H9 (cell line): ENCODE measurements at regions not wholly inside any gene's neighbourhood (a gene's known extent, or its start where the extent isn't known, plus 50 kb on each side); places are given as distances from the start of the nearest gene placed in this dataset.

ENCODE experiments used
- DNase-seq: peaks from one replicate; pipeline ENCODE4 v3.0.0-alpha.2; 2017
- H2AFZ ChIP-seq: one replicate; pipeline ENCODE4 v1.6.1; 2013; ENCODE audit warnings: mild to moderate bottlenecking, low read length, control low read depth, moderate library complexity
- H2AK5ac ChIP-seq: 2 replicates; pipeline ENCODE4 v1.6.1; 2013; ENCODE audit warnings: low read length, control low read depth, mixed read lengths; ENCODE audit not compliant: insufficient read length
- H2BK120ac ChIP-seq: one replicate; pipeline ENCODE4 v1.6.1; 2013; ENCODE audit warnings: low read depth, mild to moderate bottlenecking, low read length, control low read depth, inconsistent platforms; ENCODE audit not compliant: poor library complexity, severe bottlenecking
- H2BK12ac ChIP-seq: 2 replicates; pipeline ENCODE4 v1.6.1; 2013; ENCODE audit warnings: low read length, control low read depth, mixed read lengths, low read depth; ENCODE audit not compliant: insufficient read length
- H2BK15ac ChIP-seq: 2 replicates; pipeline ENCODE4 v1.6.1; 2013; ENCODE audit warnings: low read depth, low read length, control low read depth
- H2BK20ac ChIP-seq: one replicate; pipeline ENCODE4 v1.6.1; 2013; ENCODE audit warnings: low read depth, mild to moderate bottlenecking, low read length, control low read depth, inconsistent platforms; ENCODE audit not compliant: poor library complexity, severe bottlenecking
- H2BK5ac ChIP-seq: 2 replicates; pipeline ENCODE4 v1.6.1; 2013; ENCODE audit warnings: low read length, control low read depth, mixed read lengths; ENCODE audit not compliant: insufficient read length
- H3K14ac ChIP-seq: 2 replicates; pipeline ENCODE4 v1.6.1; 2013; ENCODE audit warnings: low read length, control low read depth; ENCODE audit not compliant: insufficient read depth
- H3K18ac ChIP-seq: 2 replicates; pipeline ENCODE4 v1.6.1; 2013; ENCODE audit warnings: low read depth, mild to moderate bottlenecking, mixed read lengths, low read length, control low read depth; ENCODE audit not compliant: insufficient read length
- H3K23ac ChIP-seq: 2 replicates; pipeline ENCODE4 v1.6.1; 2013; ENCODE audit warnings: low read length, control low read depth, mixed read lengths, low read depth; ENCODE audit not compliant: insufficient read length
- H3K23me2 ChIP-seq: 2 replicates; pipeline ENCODE4 v1.6.1; 2013; ENCODE audit warnings: low read depth, mild to moderate bottlenecking, mixed read lengths, low read length, control low read depth; ENCODE audit not compliant: insufficient read length, poor library complexity, severe bottlenecking
- H3K27ac ChIP-seq: 2 replicates; pipeline ENCODE4 v1.5.1; 2013; ENCODE audit warnings: low read length, control low read depth, mixed read lengths, low read depth; ENCODE audit not compliant: insufficient read length
- H3K27me3 ChIP-seq: 2 replicates; pipeline ENCODE4 v1.6.1; 2013; ENCODE audit warnings: low read length, control low read depth, inconsistent platforms; ENCODE audit not compliant: insufficient read depth
- H3K4ac ChIP-seq: 2 replicates; pipeline ENCODE4 v1.6.1; 2013; ENCODE audit warnings: low read depth, mild to moderate bottlenecking, control low read depth, inconsistent platforms, low read length, moderate library complexity
- H3K4me1 ChIP-seq: 2 replicates; pipeline ENCODE4 v1.6.1; 2013; ENCODE audit warnings: low read length, control low read depth, inconsistent platforms; ENCODE audit not compliant: insufficient read depth
- H3K4me2 ChIP-seq: 2 replicates; pipeline ENCODE4 v1.6.1; 2013; ENCODE audit warnings: low read length, control low read depth, mixed read lengths; ENCODE audit not compliant: insufficient read length, insufficient read depth
- H3K56ac ChIP-seq: 2 replicates; pipeline ENCODE4 v1.6.1; 2013; ENCODE audit warnings: low read depth, mild to moderate bottlenecking, mixed read lengths, low read length, control low read depth; ENCODE audit not compliant: insufficient read length
- H3K79me1 ChIP-seq: 2 replicates; pipeline ENCODE4 v1.6.1; 2013; ENCODE audit warnings: low read depth, mild to moderate bottlenecking, moderate library complexity, low read length, control low read depth, inconsistent platforms; ENCODE audit not compliant: insufficient read depth, poor library complexity, severe bottlenecking
- H3K79me2 ChIP-seq: 2 replicates; pipeline ENCODE4 v1.6.1; 2013; ENCODE audit warnings: low read length, control low read depth, inconsistent platforms; ENCODE audit not compliant: insufficient read depth
- H3K9ac ChIP-seq: 2 replicates; pipeline ENCODE4 v1.6.1; 2013; ENCODE audit warnings: low read length, control low read depth, mixed read lengths; ENCODE audit not compliant: insufficient read length; ENCODE audit errors: extremely low read depth
- H3K9me3 ChIP-seq: one replicate; pipeline ENCODE4 v1.6.1; 2013; ENCODE audit warnings: low read depth, low read length, inconsistent platforms; ENCODE audit not compliant: control insufficient read depth
- H3T11ph ChIP-seq: one replicate; pipeline ENCODE4 v1.6.1; 2013; ENCODE audit warnings: mild to moderate bottlenecking, low read length, control low read depth, inconsistent platforms
- H4K20me1 ChIP-seq: one replicate; pipeline ENCODE4 v1.6.1; 2013; ENCODE audit not compliant: control insufficient read depth, insufficient read length, insufficient read depth
- H4K5ac ChIP-seq: 2 replicates; pipeline ENCODE4 v1.6.1; 2013; ENCODE audit warnings: low read depth, mild to moderate bottlenecking, mixed read lengths, low read length, control low read depth; ENCODE audit not compliant: insufficient read length
- H4K8ac ChIP-seq: replicated peaks from 2 replicates; pipeline ENCODE4 v1.6.1; 2013; ENCODE audit warnings: low read length, control low read depth, mixed read lengths, low read depth; ENCODE audit not compliant: insufficient read length
- H4K91ac ChIP-seq: 2 replicates; pipeline ENCODE4 v1.6.1; 2013; ENCODE audit warnings: low read depth, mild to moderate bottlenecking, moderate library complexity, mixed read lengths, low read length, control low read depth; ENCODE audit not compliant: insufficient read length
- H3K27ac Mint-ChIP-seq, 3 experiments: 2 replicates in 2 of 3; 3 replicates in 1 of 3; pipeline ENCODE4 v1.8.0; 2020 to 2021; ENCODE audit warnings: mixed read lengths in 3 of 3, mild to moderate bottlenecking in 1 of 3, moderate library complexity in 1 of 3
- H3K27me3 Mint-ChIP-seq: 2 replicates; pipeline ENCODE4 v1.8.0; 2021; ENCODE audit warnings: low read depth, mild to moderate bottlenecking, moderate library complexity, mixed read lengths
- H3K36me3 Mint-ChIP-seq, 3 experiments: 2 replicates in 2 of 3; 3 replicates in 1 of 3; pipeline ENCODE4 v1.8.0; 2020 to 2021; ENCODE audit warnings: low read depth in 3 of 3, mixed read lengths in 3 of 3; ENCODE audit not compliant: insufficient read depth in 1 of 3
- H3K4me1 Mint-ChIP-seq, 2 experiments: 2 replicates each; pipeline ENCODE4 v1.8.0; 2020; ENCODE audit warnings: mixed read lengths in 2 of 2
- H3K4me3 Mint-ChIP-seq, 2 experiments: 2 replicates in 1 of 2; 3 replicates in 1 of 2; pipeline ENCODE4 v1.8.0; 2020 to 2021; ENCODE audit warnings: mild to moderate bottlenecking in 2 of 2, mixed read lengths in 2 of 2, moderate library complexity in 1 of 2
- H3K9me3 Mint-ChIP-seq, 2 experiments: 2 replicates in 1 of 2; 3 replicates in 1 of 2; pipeline ENCODE4 v1.8.0; 2020; ENCODE audit warnings: mild to moderate bottlenecking in 2 of 2, mixed read lengths in 2 of 2, moderate library complexity in 1 of 2
- WGBS: extraction: QIAGEN DNeasy Blood & Tissue Kit; methylation state at CpG from one replicate; pipeline ENCODE4 v1.1.7; 2013; ENCODE audit warnings: missing lambda C conversion rate, low lambda C conversion rate, mixed read lengths; ENCODE audit not compliant: insufficient read length; ENCODE audit errors: extremely low coverage; 5-methylcytosine and 5-hydroxymethylcytosine counted together
- TF ChIP-seq, protein P1 (sequence below): fragments of 200-600 bp; sonication (generic); conservative IDR thresholded peaks from 3 replicates; pipeline ENCODE4 v1.8.0; 2021; ENCODE audit warnings: antibody characterized with exemption, mild to moderate bottlenecking

DNA sequence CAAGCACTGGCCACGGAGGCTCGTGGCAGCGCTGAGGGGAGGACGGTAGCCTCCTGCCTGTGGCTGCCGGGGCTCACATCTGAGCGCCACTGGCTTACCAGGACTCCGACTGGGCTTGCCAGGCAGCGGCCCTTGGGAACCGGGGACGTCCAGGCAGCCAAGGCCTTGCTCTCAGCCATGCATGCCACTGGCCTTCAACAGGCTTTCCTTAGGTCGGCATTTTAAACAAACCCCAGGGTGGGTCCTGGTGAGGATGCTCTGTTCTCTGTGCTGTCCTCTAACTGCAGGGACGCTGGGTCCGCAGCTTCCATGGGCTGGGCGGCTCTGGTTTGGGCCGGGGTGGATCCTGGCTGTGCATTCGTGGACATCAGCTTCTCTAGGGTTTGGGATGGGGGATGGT lies 59.1 kb upstream of the BHLHE23 start:
- H4K5ac ChIP-seq, result no peak overlapping the region
- H4K20me1 ChIP-seq, result no peaks in the 10 kb centered on the region
- no peak overlapping the region for H3K27ac Mint-ChIP-seq
- H3K9ac ChIP-seq, result no peak overlapping the region
- no peak for DNase-seq
- H3K79me1 ChIP-seq, result no peaks in the 10 kb centered on the region
- no peak overlapping the region for H3T11ph ChIP-seq
- H3K36me3 Mint-ChIP-seq, result no peaks in the 10 kb centered on the region; a peak in 1 of 7 replicates
- no peak overlapping the region for H2BK120ac ChIP-seq
- H3K4me1 Mint-ChIP-seq, result peaks cover 2 to 11% of the 10 kb centered on the region in 2 experiments
- H3K27me3 Mint-ChIP-seq, result peaks cover 24% of the 10 kb centered on the region
- peaks cover 6% of the 10 kb centered on the region in 2 experiments; a peak in 4 of 5 replicates for H3K9me3 Mint-ChIP-seq
- H3K56ac ChIP-seq, result no peak overlapping the region
- H3K4me1 ChIP-seq, result no peaks in the 10 kb centered on the region
- no peak overlapping the region for H4K8ac ChIP-seq
- H2BK15ac ChIP-seq, result no peak overlapping the region
- H3K14ac ChIP-seq, result no peak overlapping the region
- no peaks in the 10 kb centered on the region for H3K79me2 ChIP-seq
- no peaks in the 10 kb centered on the region for H3K23me2 ChIP-seq
- H2AFZ ChIP-seq, result no peak overlapping the region
- no peak overlapping the region for H3K4ac ChIP-seq
- WGBS, result no CpG with 5 or more reads among the region's 16 CpGs
- H3K23ac ChIP-seq, result no peak overlapping the region
- no peak overlapping the region for H3K27ac ChIP-seq
- no peaks in the 10 kb centered on the region for H3K9me3 ChIP-seq
- no peak overlapping the region for H3K4me2 ChIP-seq
- no peak overlapping the region for H2AK5ac ChIP-seq
- peaks cover 3% of the 10 kb centered on the region; the same call in 1 of the 2 replicates for H3K27me3 ChIP-seq
- no peak overlapping the region for H4K91ac ChIP-seq
- no peak overlapping the region for H3K18ac ChIP-seq
- no peak overlapping the region for H2BK20ac ChIP-seq
- TF ChIP-seq, protein P1, sequence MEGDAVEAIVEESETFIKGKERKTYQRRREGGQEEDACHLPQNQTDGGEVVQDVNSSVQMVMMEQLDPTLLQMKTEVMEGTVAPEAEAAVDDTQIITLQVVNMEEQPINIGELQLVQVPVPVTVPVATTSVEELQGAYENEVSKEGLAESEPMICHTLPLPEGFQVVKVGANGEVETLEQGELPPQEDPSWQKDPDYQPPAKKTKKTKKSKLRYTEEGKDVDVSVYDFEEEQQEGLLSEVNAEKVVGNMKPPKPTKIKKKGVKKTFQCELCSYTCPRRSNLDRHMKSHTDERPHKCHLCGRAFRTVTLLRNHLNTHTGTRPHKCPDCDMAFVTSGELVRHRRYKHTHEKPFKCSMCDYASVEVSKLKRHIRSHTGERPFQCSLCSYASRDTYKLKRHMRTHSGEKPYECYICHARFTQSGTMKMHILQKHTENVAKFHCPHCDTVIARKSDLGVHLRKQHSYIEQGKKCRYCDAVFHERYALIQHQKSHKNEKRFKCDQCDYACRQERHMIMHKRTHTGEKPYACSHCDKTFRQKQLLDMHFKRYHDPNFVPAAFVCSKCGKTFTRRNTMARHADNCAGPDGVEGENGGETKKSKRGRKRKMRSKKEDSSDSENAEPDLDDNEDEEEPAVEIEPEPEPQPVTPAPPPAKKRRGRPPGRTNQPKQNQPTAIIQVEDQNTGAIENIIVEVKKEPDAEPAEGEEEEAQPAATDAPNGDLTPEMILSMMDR, result no peak
- no peak overlapping the region for H2BK12ac ChIP-seq
- H3K4me3 Mint-ChIP-seq, result no peak overlapping the region
- no peak overlapping the region for H2BK5ac ChIP-seq
